ENCODE measurements at regions not wholly inside any gene's neighbourhood (a gene's known extent, or its start where the extent isn't known, plus 50 kb on each side); places are given as distances from the start of the nearest gene placed in this dataset.

DNA sequence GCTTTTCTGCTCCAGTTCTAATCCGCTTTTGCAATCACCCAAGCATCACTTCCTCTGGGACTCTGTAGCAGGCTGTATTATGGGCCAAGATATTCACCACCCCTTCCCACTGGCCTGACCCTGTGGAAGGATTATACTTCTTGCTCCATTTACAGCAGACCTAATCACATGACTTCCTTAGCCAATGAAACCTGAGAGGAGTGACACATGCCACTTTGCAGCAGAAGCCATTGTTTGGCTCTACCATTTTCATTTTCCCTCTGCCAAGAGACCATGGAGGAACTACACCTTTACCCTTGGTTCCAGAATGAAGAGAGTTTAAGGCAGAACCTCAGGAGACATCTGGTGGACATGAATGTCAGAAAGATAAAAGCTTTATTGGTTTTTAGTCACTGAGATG lies 134.9 kb upstream of the HSD17B12 start:
- no peak for DNase-seq

DNA sequence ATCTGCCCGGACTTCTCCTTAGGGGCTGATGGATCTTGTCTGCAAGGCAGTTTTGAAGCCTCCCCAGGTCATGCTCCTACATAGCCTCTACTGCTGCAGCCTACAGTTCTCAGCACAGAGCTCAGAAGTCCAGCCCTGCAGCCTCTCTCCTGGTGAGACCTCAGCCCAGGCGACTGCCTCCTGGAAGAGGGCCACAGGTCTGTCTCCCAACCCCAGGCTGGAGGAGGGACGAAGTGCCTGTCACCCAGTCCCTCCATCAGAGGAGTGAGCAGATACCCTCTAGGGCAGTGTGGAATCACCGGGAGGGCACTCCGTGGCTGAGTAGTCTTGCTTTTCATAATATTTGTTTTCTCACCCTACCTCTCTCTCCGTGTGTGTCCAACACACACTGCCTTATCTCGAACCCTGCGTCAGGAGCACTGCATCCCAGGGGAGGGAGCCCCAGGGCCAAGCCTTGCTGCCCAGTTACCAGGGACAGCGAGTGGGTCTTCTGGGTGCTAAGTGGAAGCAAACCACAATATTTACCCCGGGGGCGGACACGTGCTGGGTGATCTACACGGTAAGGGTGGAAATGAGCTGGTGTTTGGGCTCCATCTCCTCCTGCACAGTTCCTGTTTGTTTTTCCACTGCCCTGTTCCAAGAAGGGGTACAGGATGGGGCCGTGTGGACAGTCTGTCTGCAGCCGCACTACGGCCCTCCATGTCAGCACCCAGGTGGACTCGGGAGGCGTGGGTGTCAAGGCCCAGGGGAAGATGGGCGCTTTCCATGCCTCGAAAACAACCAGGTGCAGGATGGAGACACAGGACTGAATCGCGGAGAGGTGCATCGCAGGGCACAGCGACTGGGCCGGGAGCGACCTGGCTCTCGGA lies 133.7 kb upstream of the HSD17B12 start:
- DNase-seq = no peak

DNA sequence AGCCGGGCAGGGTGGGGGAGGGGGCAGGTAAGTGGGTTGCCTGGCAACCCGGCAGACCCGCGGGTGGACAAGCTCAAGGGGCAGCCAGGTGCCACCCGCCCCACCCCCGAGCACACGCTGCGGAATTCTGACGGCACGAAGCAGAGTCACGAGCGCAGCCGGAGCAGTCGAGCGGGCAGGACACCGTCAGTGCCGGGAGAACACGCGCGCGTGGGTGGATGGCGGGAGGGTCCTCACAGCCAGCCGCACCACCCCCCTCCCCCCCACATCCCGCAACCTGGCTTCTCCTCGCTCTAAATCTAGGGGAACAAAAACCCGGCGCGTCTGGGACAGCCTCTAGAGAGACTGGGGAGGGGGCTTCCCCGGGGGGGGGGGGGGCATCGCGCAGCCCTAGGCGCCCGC lies 133.1 kb upstream of the HSD17B12 start:
- DNase-seq = peak; percentile 42

DNA sequence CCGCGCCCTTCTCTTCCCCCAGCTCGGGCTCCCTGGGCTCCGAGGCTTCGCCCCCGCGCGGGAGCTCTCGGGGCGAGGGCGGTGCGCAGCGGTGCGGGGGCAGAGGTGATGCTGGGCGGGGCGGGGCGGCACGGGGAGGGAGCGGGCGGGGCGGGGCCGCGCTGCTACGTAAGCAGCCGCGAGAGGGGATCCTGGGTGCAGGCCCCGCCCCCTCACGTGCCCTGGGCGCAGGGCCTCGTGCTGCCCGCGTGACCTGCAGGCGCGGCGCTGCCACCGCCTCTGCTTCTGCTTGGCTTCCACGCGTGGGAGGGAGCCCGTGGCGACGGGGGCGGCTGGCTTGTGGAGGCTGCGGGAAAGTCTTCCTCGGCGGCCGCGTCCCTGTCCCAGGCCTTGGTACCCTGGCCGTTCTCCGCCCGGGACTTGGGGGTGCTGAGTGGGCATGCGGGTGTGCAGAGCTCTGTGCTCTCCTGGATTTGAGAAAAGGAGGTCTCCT lies 132.6 kb upstream of the HSD17B12 start:
- no peak for DNase-seq

DNA sequence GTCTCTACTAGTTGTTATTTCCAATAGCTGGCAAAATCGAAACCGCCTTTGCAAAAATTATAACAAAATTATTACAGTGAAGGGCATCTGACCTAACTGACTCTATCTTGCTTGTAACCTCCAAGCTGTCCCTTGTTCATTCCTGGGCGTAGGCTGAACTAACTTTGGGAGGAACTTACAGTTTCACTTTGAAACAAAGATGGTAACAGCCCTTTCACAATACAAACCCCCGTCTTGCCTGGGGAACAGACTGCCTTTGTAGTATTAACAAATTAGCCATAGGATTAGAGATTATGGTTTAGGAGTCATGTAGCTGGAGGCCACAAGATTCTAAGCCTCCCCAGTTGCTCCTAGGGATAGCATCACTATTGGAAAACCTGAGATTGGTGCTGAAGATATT lies 131.6 kb upstream of the HSD17B12 start:
- DNase-seq = no peak

DNA sequence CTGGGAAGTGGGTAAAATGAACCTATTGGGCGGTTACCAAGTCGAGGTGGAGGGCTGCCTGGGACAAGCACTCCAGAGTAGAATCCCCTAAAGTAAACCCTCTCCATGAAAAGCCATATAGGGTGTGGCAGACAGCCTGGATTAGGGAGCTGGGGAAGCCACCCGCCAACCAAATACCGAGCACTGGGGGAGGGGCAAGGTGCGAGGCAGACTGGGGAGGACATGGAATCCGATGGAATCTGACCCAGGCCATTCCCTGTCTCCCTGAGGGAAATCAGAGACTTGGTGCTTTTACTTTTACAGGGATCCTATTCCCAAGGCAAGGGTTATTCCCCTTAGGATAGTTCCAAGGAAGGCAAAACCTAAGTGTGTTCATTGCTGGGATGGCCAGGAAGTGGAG lies 130.9 kb upstream of the HSD17B12 start:
- DNase-seq = no peak

DNA sequence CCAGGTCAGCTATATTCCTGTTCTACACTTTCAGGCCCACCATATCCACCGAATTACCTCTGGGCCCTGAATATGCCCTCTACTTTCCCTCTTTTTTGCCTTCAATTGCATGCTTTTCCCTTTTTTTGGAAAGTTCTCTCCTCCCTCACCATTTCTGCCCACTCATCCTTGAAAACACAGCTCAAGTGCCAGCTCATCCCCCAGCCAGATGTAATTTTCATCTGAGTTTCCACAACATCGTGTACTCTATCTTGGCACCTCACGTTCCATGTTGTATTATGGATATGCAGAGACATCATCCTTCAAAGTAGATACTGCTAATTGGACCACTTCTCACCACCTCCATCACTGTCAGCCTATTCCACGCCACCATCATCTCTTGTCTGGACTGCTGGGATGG lies 129.8 kb upstream of the HSD17B12 start:
- DNase-seq = no peak

DNA sequence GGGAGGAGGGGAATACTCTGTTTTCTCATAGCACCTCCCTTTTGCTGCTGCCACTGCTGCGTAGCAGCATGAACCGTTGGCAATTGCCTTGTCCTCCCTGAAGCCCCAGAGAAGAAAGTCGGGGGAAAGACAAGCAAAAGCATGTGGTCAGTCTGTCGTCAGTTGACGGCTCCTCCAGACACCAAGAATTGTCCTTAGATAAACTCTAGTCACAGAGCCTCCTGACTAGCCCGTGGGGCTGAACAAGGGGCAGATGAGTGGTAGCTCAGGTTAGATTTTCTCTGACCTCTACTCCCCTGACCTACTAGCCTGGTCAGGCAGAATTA lies 126.4 kb upstream of the HSD17B12 start:
- DNase-seq = no peak

DNA sequence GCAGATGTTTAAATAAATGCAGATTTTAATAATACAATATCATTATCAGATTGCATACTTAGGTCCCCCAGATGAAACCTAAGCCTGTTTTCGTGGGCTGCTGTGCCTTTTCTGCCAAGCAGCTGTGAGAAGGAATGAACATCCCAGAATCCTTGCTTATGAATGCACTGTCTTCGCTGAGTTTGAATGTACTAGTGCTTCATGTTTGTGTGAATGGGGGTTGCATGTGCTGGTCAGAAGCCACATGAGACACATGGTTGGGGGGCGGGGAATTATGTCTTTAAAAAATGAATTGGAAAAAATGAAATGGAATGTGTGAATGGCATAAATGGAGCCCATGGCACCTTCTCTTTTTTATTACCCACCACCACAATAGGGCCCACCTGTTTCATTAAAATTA lies 125.4 kb upstream of the HSD17B12 start:
- no peak for DNase-seq

DNA sequence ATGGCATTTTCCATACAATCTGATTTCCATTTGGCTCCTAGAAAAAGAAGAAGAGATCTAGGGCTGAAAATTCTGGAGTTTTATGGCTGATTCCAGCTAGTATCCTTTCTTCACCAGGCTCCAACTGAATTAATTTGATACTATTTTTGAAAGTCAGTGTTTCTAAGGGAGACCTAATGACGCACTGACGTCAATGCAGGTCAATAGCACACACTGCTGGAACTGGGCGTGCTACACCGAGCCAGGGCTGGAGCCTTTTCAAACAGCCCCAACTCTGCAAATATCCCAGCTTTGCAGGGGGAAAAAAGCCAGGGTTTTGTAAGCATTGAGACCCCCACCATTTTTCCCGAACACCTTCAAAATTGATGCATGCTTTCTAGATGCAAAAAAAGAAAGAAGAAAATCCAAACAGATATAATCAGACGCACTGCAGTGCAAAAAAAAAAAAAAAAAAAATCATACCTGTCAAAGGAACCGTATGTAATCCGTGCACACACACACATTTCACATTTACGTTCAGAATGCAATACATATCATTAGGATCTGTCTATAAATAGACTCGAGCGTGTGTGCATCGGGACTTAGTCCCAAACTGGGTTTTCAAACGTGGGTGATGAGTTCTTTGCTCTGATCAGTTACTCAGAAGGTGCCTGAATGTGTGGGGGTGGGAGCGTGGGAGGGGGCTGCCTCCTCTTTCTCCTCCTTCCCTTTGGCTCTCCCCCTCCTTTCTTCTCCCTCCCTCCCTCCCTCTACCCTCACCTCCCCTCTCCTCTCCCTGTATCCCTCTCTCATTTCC lies 124.5 kb upstream of the HSD17B12 start:
- peak; percentile 57 for DNase-seq

DNA sequence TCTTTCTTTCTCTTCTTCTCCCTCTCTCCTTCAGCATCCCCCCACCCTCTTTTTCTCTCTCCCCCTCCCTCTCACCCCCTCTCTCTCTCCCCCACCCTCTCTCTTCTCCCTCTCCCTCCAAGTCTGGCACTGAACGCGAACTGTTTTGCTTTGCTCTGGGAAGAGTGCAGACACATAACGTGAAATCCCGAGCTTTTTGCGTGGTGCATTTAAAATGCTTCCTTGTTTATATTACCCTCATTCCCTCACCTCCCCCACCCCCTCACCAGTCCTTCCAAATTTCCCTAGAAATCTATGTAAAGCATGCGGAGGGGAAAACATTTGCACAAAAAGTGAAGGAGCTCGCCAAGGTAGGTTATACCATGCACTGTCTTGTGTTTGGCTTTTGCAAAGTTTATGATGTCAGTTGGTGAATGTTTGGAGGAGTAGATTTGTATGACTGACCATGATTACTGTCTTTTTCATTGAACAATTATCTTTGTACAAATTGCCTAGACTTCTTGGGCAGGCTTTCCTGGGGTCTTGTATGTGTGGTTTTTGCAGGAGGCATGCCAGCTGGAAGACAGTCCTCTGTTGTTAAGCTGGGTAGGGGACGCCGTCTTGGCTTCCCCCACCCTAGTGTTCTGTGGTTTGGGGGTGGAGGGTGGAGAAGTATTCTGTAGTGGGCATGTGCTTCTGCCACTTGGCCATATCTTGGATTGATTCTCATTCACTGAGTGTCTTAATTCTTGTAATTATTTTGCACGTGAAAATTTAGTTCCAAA lies 123.7 kb upstream of the HSD17B12 start:
- peak; percentile 43 for DNase-seq

DNA sequence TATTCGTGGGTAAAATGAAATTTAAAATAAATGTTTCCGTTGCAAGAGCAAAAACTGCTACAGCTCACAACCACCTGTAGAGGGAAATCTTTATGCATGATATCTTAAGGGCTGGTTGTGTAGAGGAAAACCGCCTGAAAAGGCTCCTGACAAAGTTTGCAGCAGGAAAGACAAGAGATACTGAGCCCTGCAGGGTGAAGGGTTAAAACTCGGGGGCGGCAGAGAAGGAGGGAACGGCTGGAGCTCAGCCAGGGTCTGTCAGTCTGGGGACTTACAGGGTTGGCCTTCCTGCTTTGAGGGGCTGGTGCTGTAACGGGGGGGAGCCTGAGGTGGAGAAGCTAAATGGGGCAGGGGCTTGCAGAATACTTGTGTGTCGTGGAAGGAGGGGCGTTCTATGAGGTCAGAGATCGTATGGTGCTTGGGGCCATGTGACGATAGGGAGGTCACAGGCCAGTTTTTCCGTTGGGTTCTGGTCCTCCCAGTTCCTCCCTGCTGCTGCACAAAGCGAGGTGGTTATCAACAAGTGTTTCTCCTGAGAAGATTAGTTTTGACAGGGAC lies 122.9 kb upstream of the HSD17B12 start:
- no peak for DNase-seq

DNA sequence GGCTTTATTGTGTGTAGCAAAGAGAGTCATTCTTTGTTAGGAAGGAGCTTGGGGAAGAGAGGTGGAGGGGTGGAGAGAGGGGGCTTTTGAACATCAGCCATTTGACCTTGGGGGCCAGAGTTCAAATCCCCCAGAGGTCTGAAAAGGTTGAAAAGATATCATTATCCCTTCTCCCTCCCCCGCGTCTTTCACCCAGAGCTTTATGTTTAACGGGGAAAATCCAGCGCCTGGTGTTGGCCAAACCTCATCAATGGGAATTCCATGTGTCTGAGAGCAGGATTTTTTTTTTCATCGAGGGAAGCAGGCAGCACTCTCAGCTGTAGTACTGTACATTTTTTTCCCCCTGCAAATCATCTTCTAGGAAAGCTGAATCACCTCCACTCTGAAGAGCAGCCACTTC lies 122.4 kb upstream of the HSD17B12 start:
- DNase-seq = no peak

DNA sequence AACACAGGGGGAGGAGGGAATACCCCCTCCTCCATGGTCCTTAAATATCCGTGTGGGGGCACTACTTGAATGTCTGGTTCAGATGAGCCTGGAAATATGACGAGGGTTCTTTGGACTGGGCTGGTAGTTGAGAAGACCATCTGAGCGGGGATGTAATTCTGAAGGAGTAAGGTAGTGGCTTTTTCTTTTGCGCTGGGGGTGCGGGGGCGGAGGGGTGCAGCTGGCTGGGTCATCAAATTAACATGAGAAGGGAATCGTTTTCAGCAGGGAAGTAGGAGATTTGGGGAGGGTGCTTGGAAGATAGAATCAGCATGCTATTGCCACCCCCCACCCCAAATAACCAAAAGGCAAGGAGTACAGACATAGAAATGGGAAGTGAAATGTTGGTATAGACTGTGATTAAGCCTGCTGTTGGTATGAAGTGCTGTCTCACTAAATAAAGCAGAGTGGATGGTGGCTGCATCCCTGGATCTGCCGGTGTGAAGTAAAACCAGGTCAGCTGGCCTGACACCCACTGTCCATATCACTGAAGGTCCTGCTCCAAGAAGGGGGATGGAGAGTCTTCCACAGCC lies 121.9 kb upstream of the HSD17B12 start:
- DNase-seq = no peak

DNA sequence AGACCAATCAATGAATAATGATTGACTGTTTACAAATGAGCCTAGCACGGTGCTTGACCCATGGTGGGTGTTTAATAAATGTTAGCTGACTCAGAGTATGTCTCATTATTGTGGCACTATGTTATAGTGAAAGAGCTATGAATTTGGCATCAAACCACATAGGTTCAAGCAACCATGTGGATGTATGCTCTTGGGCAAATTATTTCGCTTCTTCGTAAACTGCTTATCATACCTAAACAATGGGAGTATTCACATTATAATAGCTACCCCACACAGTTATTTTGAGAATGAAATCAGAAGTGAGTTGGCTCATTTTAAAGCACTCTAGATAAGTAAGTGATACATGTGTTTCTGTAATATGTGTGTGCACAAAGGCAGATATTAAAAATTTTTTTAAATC lies 118.7 kb upstream of the HSD17B12 start:
- DNase-seq = no peak

DNA sequence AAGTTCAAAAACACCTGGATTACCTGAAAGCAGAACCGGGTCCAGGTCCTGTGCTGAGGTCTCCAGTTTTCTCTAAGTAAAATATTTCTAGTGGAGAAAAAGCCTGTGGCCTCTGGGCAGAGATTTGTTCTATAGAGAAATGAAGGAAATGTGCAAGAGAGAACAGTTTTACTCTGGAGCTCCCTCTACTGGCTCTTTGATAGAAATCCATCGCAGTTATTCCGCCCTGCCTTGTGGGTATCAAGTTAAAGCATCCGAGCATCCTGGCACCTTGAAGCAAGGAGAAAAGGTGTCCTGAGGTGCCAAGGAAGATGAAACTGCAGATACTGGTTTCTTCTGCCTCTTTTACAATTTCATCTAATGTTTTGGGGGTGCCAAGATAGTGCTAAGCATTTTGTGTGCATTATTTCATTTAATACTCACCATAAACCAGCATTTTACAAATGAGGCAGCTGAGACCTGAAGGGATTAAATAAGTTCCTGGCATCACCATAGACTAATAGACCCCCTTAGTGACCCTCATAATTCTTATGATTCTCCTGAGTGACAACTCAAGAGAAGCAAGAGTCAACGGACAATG lies 113.1 kb upstream of the HSD17B12 start:
- no peak for DNase-seq

DNA sequence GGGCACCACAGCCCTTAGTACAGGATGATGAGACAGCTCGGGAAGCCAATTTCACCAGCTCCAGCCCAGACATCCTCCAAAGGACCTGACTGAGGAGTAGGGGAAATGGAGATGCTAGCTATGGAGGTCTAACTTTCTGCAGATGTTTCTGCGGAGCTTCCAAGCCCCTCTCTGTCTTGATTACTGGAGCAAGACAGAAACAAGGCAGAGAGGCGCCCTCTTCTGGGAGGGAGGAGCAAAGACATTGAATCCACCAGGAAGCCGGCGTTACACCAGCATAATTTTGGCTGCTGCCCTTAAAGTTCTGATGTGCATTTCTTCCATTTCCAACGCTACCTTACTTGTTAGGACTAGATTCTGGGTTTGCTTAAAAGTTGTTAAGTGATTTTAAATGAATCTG lies 107.3 kb upstream of the HSD17B12 start:
- no peak for DNase-seq

DNA sequence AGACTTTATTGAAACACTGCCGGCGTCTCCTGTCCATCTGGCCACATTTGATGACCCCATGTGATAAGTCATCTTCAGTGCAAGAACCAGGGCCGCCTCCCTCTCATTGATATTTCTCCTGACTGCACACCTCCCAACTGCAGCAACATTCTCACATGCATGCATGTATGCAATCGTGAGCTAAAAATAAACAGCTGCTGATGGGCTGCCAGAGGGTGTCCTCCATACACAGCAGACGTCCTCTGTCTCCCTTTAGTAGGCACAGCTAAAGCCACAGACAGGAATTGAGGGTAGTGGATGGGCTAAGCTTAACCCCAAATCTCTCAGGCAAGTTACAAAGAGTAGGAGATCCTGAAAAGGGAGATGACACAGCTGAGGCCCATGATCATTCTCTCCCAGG lies 106.7 kb upstream of the HSD17B12 start:
- no peak for DNase-seq

DNA sequence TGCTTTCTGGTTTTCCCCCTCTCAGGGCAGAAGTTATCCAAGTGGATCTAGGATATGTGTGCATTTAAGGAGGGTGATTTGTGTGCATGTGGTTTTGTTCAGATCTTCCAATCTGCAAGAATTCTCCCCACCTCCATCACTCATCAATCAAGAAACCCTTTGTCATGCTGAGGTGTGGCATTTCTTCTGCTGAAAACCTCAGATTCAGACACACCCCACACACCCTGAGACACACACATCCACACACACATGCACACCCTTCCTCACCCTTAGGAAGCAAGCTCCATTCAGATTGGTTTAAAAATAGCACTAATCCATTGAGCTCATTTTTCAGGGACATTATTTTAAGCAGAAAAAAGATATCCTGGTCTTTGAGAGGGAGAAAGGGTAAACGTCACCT lies 106.1 kb upstream of the HSD17B12 start:
- no peak for DNase-seq

DNA sequence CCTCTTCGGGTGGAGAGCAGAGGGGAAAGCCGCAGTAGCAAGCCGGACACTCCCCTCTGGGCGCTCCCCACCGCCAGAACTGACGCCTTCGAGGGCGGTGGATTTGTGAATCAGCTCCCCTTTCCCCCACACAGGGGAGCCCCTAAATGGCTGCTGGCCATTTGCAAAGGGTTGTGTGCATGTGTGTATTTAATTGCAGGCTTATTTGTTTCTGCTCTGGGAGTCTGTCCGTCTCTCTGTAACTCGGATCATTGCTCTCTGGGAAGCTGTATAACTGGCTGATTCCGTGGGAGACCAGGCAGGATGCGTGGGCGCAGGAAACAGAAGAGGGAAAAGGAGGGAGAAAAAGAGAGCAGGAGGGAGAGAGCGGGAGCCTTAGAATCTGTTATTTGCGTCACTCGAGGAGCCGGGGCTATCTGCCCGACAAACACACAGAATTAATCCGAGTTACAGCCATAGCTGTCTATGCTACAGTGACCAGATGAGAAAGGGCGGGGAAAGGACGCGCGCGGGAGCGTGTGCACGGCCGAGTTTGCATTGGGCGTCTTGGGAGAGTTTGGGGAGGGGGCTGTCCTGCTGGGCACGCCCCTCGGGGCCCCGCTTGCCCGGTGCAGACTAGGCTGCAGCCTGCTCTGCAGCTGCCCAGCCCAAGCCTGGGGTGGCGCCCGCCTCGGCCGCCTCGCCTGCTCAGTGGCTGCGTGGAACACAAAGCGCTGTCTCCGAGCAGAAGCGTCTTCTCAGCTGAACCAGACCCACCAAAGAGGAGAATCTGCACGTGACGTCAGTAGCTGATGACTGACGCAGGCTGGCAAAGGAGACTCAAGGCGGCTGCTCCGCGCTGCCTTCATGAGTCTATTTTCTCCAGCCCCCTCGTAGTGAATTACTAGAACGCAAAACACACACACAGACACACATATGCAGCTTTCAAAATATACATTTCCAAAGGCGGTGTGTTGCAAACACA lies 105.3 kb upstream of the HSD17B12 start:
- DNase-seq = peak; percentile 65

DNA sequence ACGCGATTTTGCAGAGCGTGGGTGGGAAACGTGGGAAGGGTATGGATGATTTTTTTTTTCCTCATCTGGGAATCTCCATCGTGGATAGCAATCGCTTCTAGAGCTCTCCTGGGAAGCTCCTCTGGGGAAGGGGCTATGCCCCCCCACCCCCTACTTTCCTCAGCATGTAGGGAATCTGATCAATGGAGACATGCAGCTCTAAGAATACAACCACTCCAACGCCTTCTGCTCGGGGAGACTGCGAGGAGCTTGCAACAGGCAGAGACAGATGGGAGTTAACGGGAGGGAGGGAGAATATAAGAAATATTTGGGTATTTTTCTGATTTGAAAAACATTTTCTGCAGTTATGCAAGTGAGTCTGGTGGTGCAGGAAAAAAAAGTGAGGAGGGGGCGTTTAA lies 104.6 kb upstream of the HSD17B12 start:
- no peak for DNase-seq

Measured in left hindlimb (tissue), 1 donor.